Activated T-cell treated with anti-CD3 and anti-CD28 coated beads, Interleukin-2, amount 50 U/mL, for 24 hours (primary cell): ENCODE measurements at regions not wholly inside any gene's neighbourhood (a gene's known extent, or its start where the extent isn't known, plus 50 kb on each side); places are given as distances from the start of the nearest gene placed in this dataset.
A peak's percentile ranks its signal among the peaks of the same experiment; 100 is the strongest.

Experiments used
- DNase-seq: peaks from one replicate; pipeline ENCODE4 v3.0.0-alpha.2; 2020
- H3K27ac Mint-ChIP-seq: 2 replicates; pipeline ENCODE4 v1.8.0; 2020; ENCODE audit warnings: mild to moderate bottlenecking, mixed read lengths
- H3K27me3 Mint-ChIP-seq: 2 replicates; pipeline ENCODE4 v1.8.0; 2020; ENCODE audit warnings: mixed read lengths
- H3K36me3 Mint-ChIP-seq: 2 replicates; pipeline ENCODE4 v1.8.0; 2020; ENCODE audit warnings: low read depth, mixed read lengths
- H3K4me1 Mint-ChIP-seq: 2 replicates; pipeline ENCODE4 v1.8.0; 2020; ENCODE audit warnings: low read depth, mixed read lengths
- H3K4me3 Mint-ChIP-seq: 2 replicates; pipeline ENCODE4 v1.8.0; 2020; ENCODE audit warnings: mild to moderate bottlenecking, moderate library complexity, mixed read lengths
- H3K9me3 Mint-ChIP-seq: 2 replicates; pipeline ENCODE4 v1.8.0; 2020; ENCODE audit warnings: mixed read lengths

- Mint-ChIP-seq H3K4me1 (peaks cover 2% of the 10 kb centered on the region), H3K36me3 (no peaks in the 10 kb centered on the region), H3K27ac (no peak overlapping the region), H3K27me3 (no peaks in the 10 kb centered on the region), H3K4me3 (no peak overlapping the region), H3K9me3 (no peaks in the 10 kb centered on the region)
- peak; percentile 81 for DNase-seq
Measured at GRCh38 chr11:112555491-112556364, 295.1 kb upstream of the PLET1 start.

DNA sequence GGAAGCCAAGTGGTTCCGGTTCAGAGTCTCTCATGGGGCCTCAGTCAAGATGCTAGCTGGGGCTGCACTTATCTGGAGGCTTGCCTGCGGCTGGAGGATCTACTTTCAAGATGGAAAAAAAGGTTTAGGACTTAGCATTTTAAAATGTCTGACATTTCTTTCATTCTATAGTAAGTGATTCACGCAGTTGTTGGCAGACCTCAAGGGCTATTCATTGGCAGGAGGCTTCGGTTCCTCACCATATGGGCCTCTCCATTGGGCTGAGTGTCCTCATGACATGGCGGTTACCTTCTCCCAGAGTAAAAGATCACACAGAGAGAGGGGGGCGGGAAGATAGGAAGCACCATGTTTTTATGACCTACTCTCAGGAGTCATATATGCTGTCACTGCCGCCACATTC, 298.0 kb upstream of the PLET1 start:
- no peak for DNase-seq
- Mint-ChIP-seq H3K27ac (no peak overlapping the region), H3K36me3 (no peaks in the 10 kb centered on the region), H3K4me1 (peaks cover 2% of the 10 kb centered on the region), H3K4me3 (no peak overlapping the region), H3K27me3 (no peaks in the 10 kb centered on the region), H3K9me3 (no peaks in the 10 kb centered on the region)

GRCh38 chr11:112563808-112564207, 303.1 kb upstream of the PLET1 start:
- DNase-seq = no peak
- Mint-ChIP-seq H3K4me1 (no peaks in the 10 kb centered on the region), H3K9me3 (no peaks in the 10 kb centered on the region), H3K36me3 (no peaks in the 10 kb centered on the region), H3K27me3 (peaks cover 6% of the 10 kb centered on the region), H3K4me3 (no peak overlapping the region), H3K27ac (no peak overlapping the region)

DNA sequence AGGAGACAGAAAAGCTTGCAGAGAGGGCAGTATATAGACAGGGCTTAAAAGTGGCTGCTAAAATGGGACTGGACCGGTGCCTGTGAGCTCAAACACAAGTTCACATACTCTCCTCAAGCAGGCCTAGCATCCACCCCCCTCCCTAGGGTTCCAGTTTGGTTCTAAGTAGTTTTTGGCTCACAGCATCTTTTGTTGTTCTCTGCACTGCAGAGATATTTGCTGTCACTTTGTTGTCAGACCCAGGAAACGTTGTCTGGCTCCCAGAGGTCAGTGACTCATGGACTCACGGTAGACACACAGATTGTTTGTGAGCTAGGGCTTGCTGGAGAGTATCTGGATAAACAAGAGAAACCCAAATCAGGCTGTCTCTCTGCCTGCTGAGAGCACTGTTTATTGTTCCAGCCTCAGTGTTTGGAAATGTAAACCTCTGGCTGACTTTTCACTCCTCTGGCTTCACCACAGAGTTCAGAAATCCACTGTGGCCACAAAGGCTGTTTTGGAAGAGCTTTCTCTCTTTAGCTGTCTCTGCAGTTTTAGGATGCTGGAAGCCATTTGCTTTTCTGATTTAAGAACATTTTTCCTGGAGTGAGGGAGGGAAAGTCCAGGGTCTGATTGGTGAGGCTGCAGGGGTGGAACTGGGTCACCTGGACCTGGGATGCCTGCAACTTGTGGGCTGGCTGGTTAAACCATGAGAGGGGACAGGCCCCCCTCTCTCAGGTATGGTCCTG, 303.7 kb upstream of the PLET1 start:
- Mint-ChIP-seq H3K27ac (no peak overlapping the region), H3K4me1 (no peaks in the 10 kb centered on the region), H3K9me3 (no peaks in the 10 kb centered on the region), H3K4me3 (no peak overlapping the region), H3K36me3 (no peaks in the 10 kb centered on the region), H3K27me3 (peaks cover 9% of the 10 kb centered on the region)
- DNase-seq = no peak

GRCh38 chr11:112565551-112565950, 304.9 kb upstream of the PLET1 start:
- no peaks in the 10 kb centered on the region for H3K36me3 Mint-ChIP-seq
- H3K9me3 Mint-ChIP-seq = no peaks in the 10 kb centered on the region
- DNase-seq = no peak
- H3K4me1 Mint-ChIP-seq = no peaks in the 10 kb centered on the region
- peaks cover 20% of the 10 kb centered on the region for H3K27me3 Mint-ChIP-seq
- no peak overlapping the region for H3K4me3 Mint-ChIP-seq
- H3K27ac Mint-ChIP-seq = no peak overlapping the region

DNA sequence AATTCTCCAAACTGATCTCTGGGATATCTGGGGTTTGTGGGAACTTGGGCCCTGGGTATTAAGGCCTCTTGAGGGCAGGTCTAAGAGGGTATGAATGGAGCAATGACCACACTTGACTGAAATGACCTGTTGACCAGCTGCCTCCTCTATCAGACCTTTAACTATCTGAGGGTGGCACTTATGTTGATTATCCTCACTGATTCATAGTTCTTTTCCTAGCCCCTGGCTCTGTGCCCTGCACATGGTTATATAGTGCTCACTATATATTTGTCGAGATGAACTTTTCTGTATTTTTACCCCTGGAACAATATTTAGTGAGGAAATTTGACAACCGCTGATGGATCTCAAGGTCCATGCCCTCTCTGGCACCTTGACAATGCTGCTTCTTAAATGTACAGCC, 305.5 kb upstream of the PLET1 start:
- H3K4me3 Mint-ChIP-seq = no peak overlapping the region
- peaks cover 26% of the 10 kb centered on the region for H3K27me3 Mint-ChIP-seq
- no peaks in the 10 kb centered on the region for H3K4me1 Mint-ChIP-seq
- no peaks in the 10 kb centered on the region for H3K36me3 Mint-ChIP-seq
- H3K9me3 Mint-ChIP-seq = no peaks in the 10 kb centered on the region
- H3K27ac Mint-ChIP-seq = no peak overlapping the region
- no peak for DNase-seq

DNA sequence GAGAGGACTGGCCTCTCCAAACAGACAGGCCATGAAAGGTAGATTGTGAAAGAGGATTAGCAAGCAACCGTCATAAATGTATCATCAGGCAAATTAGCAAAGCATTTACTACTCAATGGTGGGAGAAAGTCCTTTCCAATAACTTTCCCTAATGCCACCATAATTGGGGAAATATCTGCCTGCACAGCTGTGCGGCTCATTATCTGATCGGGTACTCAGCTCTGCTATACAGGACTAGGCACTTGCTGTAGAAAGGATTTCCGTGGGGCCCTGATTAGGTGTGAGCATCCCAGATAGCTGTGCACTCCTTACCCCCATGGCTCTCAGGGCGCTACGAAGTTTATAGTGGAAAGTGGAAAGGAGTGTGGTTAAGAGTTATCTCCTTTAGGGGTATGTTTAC, 309.7 kb upstream of the PLET1 start:
- Mint-ChIP-seq H3K4me3 (no peak overlapping the region), H3K36me3 (no peaks in the 10 kb centered on the region), H3K9me3 (no peaks in the 10 kb centered on the region), H3K27ac (no peak overlapping the region), H3K4me1 (no peaks in the 10 kb centered on the region), H3K27me3 (peaks cover 28% of the 10 kb centered on the region)
- no peak for DNase-seq

- no peaks in the 10 kb centered on the region for H3K36me3 Mint-ChIP-seq
- no peak overlapping the region for H3K27ac Mint-ChIP-seq
- no peaks in the 10 kb centered on the region for H3K27me3 Mint-ChIP-seq
- H3K9me3 Mint-ChIP-seq = no peaks in the 10 kb centered on the region
- no peak overlapping the region for H3K4me3 Mint-ChIP-seq
- H3K4me1 Mint-ChIP-seq = peaks cover 3% of the 10 kb centered on the region
- DNase-seq = no peak
Measured at GRCh38 chr11:112579282-112579681, 318.6 kb upstream of the PLET1 start.

DNA sequence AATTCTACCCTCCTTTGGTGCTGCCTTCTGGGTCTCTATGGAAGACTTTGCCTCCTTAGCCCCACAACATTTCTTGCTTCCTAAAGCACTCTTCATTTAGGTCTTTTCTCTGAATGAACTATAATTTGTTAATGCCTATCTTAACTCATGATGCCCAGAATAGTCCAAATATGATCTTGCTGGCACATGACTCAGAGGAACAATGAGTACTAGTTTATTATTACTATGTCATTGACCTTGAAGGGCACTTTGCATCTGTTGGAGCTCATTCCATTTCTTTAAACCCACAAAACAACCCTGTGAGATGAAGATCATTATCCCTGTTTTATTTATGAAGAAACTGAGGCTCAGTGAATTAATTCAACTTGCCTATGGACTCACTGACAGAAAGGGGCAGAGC, 320.2 kb upstream of the PLET1 start:
- Mint-ChIP-seq H3K4me1 (peaks cover 3% of the 10 kb centered on the region), H3K27me3 (no peaks in the 10 kb centered on the region), H3K27ac (no peak overlapping the region), H3K36me3 (no peaks in the 10 kb centered on the region), H3K9me3 (no peaks in the 10 kb centered on the region), H3K4me3 (no peak overlapping the region)
- no peak for DNase-seq

GRCh38 chr11:112581747-112582146, 321.1 kb upstream of the PLET1 start:
- Mint-ChIP-seq H3K9me3 (no peaks in the 10 kb centered on the region), H3K4me1 (peaks cover 3% of the 10 kb centered on the region), H3K4me3 (no peak overlapping the region), H3K36me3 (no peaks in the 10 kb centered on the region), H3K27ac (no peak overlapping the region), H3K27me3 (no peaks in the 10 kb centered on the region)
- DNase-seq = no peak

- Mint-ChIP-seq H3K4me1 (peaks cover 3% of the 10 kb centered on the region), H3K27me3 (no peaks in the 10 kb centered on the region), H3K36me3 (no peaks in the 10 kb centered on the region), H3K27ac (no peak overlapping the region), H3K9me3 (no peaks in the 10 kb centered on the region), H3K4me3 (no peak overlapping the region)
- DNase-seq = no peak
Measured at GRCh38 chr11:112582366-112582765, 321.7 kb upstream of the PLET1 start.

- no peaks in the 10 kb centered on the region for H3K36me3 Mint-ChIP-seq
- no peak overlapping the region for H3K27ac Mint-ChIP-seq
- H3K4me3 Mint-ChIP-seq = no peak overlapping the region
- no peak for DNase-seq
- peaks cover 6% of the 10 kb centered on the region for H3K4me1 Mint-ChIP-seq
- H3K9me3 Mint-ChIP-seq = no peaks in the 10 kb centered on the region
- no peaks in the 10 kb centered on the region for H3K27me3 Mint-ChIP-seq
Measured at GRCh38 chr11:112583261-112583893, 322.7 kb upstream of the PLET1 start.

GRCh38 chr11:112584672-112585071, 324.0 kb upstream of the PLET1 start:
- Mint-ChIP-seq H3K4me3 (no peak overlapping the region), H3K27ac (no peak overlapping the region), H3K9me3 (no peaks in the 10 kb centered on the region), H3K27me3 (no peaks in the 10 kb centered on the region), H3K36me3 (no peaks in the 10 kb centered on the region), H3K4me1 (peaks cover 6% of the 10 kb centered on the region)
- no peak for DNase-seq

- no peak for DNase-seq
- Mint-ChIP-seq H3K4me3 (no peak overlapping the region), H3K27me3 (no peaks in the 10 kb centered on the region), H3K4me1 (peaks cover 6% of the 10 kb centered on the region), H3K9me3 (no peaks in the 10 kb centered on the region), H3K36me3 (no peaks in the 10 kb centered on the region), H3K27ac (no peak overlapping the region)
Measured at GRCh38 chr11:112587664-112588063, 327.0 kb upstream of the PLET1 start.

DNA sequence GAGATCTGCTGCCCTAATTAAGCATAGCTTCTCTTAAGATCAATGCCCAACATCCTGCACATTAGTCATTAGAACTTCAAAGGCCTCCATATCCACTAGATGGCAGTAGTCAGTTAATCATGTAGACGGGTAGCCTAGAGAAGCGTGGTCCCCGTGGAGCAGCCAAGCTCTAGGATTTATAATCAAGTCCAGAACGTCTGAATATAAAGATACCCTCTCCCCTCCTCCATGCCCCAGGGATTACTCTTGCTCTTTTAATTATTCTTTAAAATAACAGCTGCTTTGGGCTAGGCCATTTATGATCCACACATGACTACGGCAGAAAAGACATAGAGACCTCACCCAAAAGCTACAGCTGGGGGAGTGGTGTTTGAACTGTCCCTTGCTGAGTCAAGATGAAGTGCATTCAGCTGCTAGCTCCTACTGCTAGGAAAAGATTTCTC, 327.6 kb upstream of the PLET1 start:
- Mint-ChIP-seq H3K27me3 (no peaks in the 10 kb centered on the region), H3K36me3 (no peaks in the 10 kb centered on the region), H3K27ac (no peak overlapping the region), H3K4me1 (peaks cover 6% of the 10 kb centered on the region), H3K9me3 (no peaks in the 10 kb centered on the region), H3K4me3 (no peak overlapping the region)
- DNase-seq = peak; percentile 44
